ENCODE measurements at regions not wholly inside any gene's neighbourhood (a gene's known extent, or its start where the extent isn't known, plus 50 kb on each side); places are given as distances from the start of the nearest gene placed in this dataset.

GRCh38 chr16:74221828-74222227 lies 74.8 kb upstream of the PSMD7 start:
- Histone ChIP-seq H3K27ac (no peak overlapping the region), H3K9me3 (no peaks in the 10 kb centered on the region), H3K36me3 (no peaks in the 10 kb centered on the region), H3K27me3 (no peaks in the 10 kb centered on the region), H3K4me3 (no peak overlapping the region), H3K4me1 (no peaks in the 10 kb centered on the region)
- WGBS, 2 donors (ENCODE audit: low coverage in 1 of 2): 76 to 81% methylated on average over 3 of the region's 3 CpGs
- intact Hi-C loops (cut with DNase I; ENCODE audit: low total_unique reads): no loop called here
- TF ChIP-seq CTCF (IDR thresholded peaks at IDR 0.05): no peak
- TF ChIP-seq EP300 (IDR thresholded peaks at IDR 0.05; ENCODE audit: low read depth): no peak
- TF ChIP-seq POLR2AphosphoS5 (IDR thresholded peaks at IDR 0.05): no peak
- TF ChIP-seq POLR2A (IDR thresholded peaks at IDR 0.05): no peak
- in situ Hi-C loops (cut with MboI; ENCODE audit: low pct_ligation_motif_present in 1 of 4, low pct_unique_long_range_greater_than_20kb in 1 of 4, low sequenced_read_pairs in 3 of 4): no loop called here
- no peak for DNase-seq

- H3K4me3 ChIP-seq: no peak overlapping the region
- H3K27ac ChIP-seq: no peak overlapping the region
- TF ChIP-seq POLR2AphosphoS5 (IDR thresholded peaks at IDR 0.05) (no peak), CTCF (IDR thresholded peaks at IDR 0.05) (no peak), EP300 (IDR thresholded peaks at IDR 0.05; ENCODE audit: low read depth) (no peak), POLR2A (IDR thresholded peaks at IDR 0.05) (no peak)
- H3K36me3 ChIP-seq: no peaks in the 10 kb centered on the region
- intact Hi-C loops (cut with DNase I; ENCODE audit: low total_unique reads) (no loop called here), in situ Hi-C loops (cut with MboI; ENCODE audit: low pct_ligation_motif_present in 1 of 4, low pct_unique_long_range_greater_than_20kb in 1 of 4, low sequenced_read_pairs in 3 of 4) (loop anchor here in 1 of 4 donors (10.0 kb wide), 1 partner anchor 65 kb away; no protein-coding TSS in a partner anchor)
- H3K27me3 ChIP-seq: no peaks in the 10 kb centered on the region
- no peaks in the 10 kb centered on the region for H3K4me1 ChIP-seq
- no peaks in the 10 kb centered on the region for H3K9me3 ChIP-seq
- DNase-seq: no peak
- 64 to 71% methylated on average over 1 of the region's 1 CpG for WGBS, 2 donors (ENCODE audit: low coverage in 1 of 2)
These were observed 76.9 kb upstream of the PSMD7 start for GRCh38 chr16:74219706-74220105.

- H3K36me3 ChIP-seq: no peaks in the 10 kb centered on the region
- WGBS, 2 donors (ENCODE audit: low coverage in 1 of 2): 71 to 84% methylated on average over 7 of the region's 7 CpGs
- H3K9me3 ChIP-seq: no peaks in the 10 kb centered on the region
- DNase-seq: no peak
- no peak overlapping the region for H3K27ac ChIP-seq
- H3K4me3 ChIP-seq: no peak overlapping the region
- no peaks in the 10 kb centered on the region for H3K4me1 ChIP-seq
- intact Hi-C loops (cut with DNase I; ENCODE audit: low total_unique reads) (no loop called here), in situ Hi-C loops (cut with MboI; ENCODE audit: low pct_ligation_motif_present in 1 of 4, low pct_unique_long_range_greater_than_20kb in 1 of 4, low sequenced_read_pairs in 3 of 4) (loop anchor here in 1 of 4 donors (10.0 kb wide), 1 partner anchor 64 kb away; no protein-coding TSS in a partner anchor)
- H3K27me3 ChIP-seq: no peaks in the 10 kb centered on the region
- TF ChIP-seq POLR2AphosphoS5 (IDR thresholded peaks at IDR 0.05) (no peak), POLR2A (IDR thresholded peaks at IDR 0.05) (no peak), EP300 (IDR thresholded peaks at IDR 0.05; ENCODE audit: low read depth) (no peak), CTCF (IDR thresholded peaks at IDR 0.05) (no peak)
These were observed 77.7 kb upstream of the PSMD7 start for GRCh38 chr16:74218871-74219270.

GRCh38 chr16:74216319-74216718 lies 80.3 kb upstream of the PSMD7 start:
- Histone ChIP-seq H3K27ac (no peak overlapping the region), H3K36me3 (no peaks in the 10 kb centered on the region), H3K9me3 (no peaks in the 10 kb centered on the region), H3K4me3 (no peak overlapping the region), H3K27me3 (no peaks in the 10 kb centered on the region), H3K4me1 (no peaks in the 10 kb centered on the region)
- WGBS, 2 donors (ENCODE audit: low coverage in 1 of 2): 71% methylated on average over 4 of the region's 4 CpGs; no CpG with 5 or more reads in 1 of the 2 donors
- DNase-seq: no peak
- in situ Hi-C loops (cut with MboI; ENCODE audit: low pct_ligation_motif_present in 1 of 4, low pct_unique_long_range_greater_than_20kb in 1 of 4, low sequenced_read_pairs in 3 of 4) (loop anchor here in 1 of 4 donors (10.0 kb wide), 1 partner anchor 62 kb away; no protein-coding TSS in a partner anchor), intact Hi-C loops (cut with DNase I; ENCODE audit: low total_unique reads) (no loop called here)
- TF ChIP-seq POLR2AphosphoS5 (IDR thresholded peaks at IDR 0.05): no peak
- no peak for TF ChIP-seq EP300 (IDR thresholded peaks at IDR 0.05; ENCODE audit: low read depth)
- no peak for TF ChIP-seq POLR2A (IDR thresholded peaks at IDR 0.05)
- no peak for TF ChIP-seq CTCF (IDR thresholded peaks at IDR 0.05)
